ENCODE measurements at regions not wholly inside any gene's neighbourhood (a gene's known extent, or its start where the extent isn't known, plus 50 kb on each side); places are given as distances from the start of the nearest gene placed in this dataset.
"Not testable (repeated sequence)": the region's sequence is repeated elsewhere in the genome, so short reads cannot be mapped to it uniquely, and the experiment has no call there.

DNA sequence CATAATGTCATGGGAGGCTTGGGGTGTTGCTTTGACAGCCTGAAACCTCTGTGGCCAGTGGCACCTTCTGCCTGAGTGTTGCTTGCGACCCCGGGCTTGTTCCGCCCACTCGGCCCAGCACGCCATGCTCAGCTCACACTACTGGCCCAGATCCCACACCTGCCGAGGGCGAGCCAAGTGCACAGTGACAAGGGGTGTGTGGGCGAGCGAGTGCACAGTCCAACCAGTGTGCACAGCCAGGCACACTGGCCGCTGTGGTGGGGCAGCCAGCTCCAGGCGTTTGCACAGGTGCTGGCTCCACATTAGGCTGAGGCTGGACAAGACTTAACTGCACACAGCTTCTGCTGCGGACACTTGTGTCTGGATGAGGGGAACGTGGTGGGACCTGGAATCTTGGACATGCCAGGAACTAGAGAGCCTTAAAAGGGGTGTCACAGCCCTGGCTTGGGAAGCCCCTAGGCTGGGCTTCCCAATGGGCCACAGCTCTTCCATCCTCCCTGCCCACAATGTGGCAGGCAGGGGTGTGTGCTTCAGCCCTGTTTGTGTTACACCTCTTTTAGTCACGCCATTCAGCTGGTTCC lies 609.2 kb upstream of the FOXG1 start:
- no peak for DNase-seq

- DNase-seq: no peak
These were observed 608.4 kb upstream of the FOXG1 start for GRCh38 chr14:28157887-28158791.

DNA sequence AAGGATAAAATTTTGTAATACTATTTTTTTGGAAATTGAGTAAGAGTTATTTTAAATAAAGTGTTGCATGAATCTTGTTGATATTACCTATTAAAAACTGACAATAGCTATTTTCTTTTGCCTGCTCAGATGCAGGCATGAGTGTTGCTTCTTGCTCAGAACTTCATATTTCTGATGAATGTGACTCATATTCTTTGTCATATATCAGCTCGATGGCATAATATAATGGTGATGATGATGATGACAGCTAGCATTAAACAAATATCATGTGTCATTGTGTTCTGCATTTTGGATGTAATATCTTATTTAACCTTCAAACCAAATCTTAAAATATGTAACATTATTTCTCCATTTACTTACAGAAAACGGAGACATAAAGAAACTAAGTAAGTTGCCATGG lies 605.5 kb upstream of the FOXG1 start:
- DNase-seq: no peak

DNA sequence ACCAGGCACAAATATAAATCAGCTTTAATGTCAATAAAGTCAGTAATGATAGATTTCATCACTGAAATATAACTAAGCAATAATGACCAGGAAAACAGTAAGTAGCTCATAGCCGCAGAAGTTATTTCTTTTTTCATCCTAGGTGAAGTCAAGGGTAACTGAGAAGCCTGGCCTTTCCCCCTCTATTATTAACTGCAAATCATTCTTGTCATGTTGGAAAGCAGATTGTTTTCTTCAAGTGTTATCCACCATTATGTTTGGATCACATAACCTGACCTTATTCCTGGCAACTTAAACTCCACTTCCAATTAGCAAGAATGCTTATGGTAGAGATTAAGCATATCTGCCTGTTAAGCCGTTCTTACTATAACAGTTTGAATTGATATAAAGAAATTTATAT lies 603.4 kb upstream of the FOXG1 start:
- no peak for DNase-seq

DNA sequence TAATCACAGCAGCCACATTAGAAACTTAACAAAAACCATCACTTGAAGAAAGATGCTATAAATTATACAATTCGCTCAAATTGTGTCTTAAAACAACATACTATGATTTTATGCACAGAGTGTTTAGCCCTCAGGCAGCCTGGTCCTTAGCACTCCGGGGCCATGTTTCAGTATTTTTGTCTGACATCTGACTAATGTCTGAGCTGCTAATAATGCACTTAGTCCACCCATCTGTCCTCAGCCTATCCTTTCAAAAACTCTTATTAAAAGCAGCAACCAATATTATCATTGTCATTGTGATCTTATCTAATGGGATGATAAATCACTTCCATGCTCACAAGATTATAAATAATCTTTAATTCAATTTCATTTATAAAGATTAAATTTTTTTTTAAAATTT lies 602.7 kb upstream of the FOXG1 start:
- DNase-seq: no peak

- DNase-seq: not testable (repeated sequence)
These were observed 578.4 kb upstream of the FOXG1 start for GRCh38 chr14:28187902-28188830.

- no peak for DNase-seq
These were observed 569.7 kb upstream of the FOXG1 start for GRCh38 chr14:28196878-28197277.

DNA sequence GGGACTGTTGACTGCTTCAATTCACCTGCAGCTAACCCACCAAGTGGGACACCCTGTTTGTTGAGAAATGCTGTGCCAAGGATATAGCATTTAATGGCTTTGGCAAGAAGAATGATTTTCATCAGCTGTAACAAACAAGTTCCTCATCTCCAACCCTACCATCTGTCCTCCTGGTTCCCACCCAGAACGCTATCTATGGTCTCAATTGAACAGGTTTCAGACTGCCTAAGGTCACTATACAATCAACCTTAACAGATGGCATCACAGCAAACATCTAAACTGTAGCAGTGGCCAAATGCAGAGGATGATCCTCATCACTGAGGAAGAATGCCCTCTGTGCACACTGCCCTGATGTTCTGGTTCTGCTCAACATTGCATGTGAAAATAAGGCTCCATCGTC lies 546.2 kb upstream of the FOXG1 start:
- no peak for DNase-seq

DNA sequence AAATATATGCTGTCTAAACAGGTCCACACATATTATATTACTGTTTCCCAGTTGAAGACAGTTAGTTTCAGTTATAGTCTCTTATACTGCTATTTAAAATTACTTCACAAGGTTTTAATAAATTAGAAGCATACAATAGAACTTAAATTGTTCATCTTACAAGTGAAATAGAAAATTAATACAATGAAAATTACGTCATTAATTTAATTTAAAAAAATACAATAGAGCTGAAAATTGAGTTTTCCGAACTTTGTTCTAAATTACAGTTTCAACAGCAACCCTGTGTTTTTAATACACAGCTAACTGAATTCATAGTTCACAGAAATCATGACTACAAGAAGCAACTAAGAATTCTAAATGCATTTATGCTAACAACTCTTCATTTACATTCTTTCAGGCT lies 525.7 kb upstream of the FOXG1 start:
- DNase-seq: no peak

DNA sequence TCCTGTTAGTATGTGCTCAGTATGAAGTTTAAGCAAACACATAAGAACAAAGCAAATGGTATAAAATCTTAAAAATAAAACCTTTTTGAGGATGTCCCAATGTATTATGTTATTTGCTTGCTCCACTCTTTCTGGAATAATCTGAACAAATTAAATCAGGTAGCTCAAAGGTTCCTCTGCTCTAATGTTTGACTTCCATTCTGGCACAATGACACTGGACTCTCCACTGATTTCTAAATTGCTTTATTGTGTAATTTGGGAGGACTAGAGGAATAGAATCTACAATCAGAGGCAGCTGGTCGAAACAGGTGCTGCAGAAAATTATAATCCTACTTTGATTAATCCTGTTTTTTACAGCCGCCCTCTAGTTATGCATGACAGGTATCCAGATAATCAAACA lies 523.7 kb upstream of the FOXG1 start:
- peak; percentile 66 for DNase-seq

- no peak for DNase-seq
These were observed 523.0 kb upstream of the FOXG1 start for GRCh38 chr14:28243600-28243999.

GRCh38 chr14:28245216-28245615 lies 521.4 kb upstream of the FOXG1 start:
- DNase-seq: no peak

GRCh38 chr14:28247491-28247890 lies 519.1 kb upstream of the FOXG1 start:
- no peak for DNase-seq

GRCh38 chr14:28252124-28252523 lies 514.5 kb upstream of the FOXG1 start:
- DNase-seq: not testable (repeated sequence)

DNA sequence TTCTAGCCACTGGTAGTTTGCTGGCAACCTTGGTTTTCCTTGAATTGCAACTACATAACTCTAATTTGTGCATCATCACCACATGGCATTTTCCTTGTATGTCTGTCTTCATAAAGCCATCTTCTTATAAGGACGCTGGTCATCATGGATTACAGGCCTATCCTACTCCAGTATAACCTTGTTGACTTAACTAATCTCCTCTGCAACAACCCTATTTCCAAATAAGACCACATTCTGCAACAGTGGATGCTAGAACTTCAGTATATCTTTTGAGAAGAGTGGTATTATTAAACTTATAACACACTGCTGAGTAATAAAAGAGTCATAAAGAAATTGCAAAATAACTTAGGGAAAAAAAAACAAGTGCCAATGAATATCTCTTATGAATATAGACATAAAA lies 511.8 kb upstream of the FOXG1 start:
- no peak for DNase-seq

DNA sequence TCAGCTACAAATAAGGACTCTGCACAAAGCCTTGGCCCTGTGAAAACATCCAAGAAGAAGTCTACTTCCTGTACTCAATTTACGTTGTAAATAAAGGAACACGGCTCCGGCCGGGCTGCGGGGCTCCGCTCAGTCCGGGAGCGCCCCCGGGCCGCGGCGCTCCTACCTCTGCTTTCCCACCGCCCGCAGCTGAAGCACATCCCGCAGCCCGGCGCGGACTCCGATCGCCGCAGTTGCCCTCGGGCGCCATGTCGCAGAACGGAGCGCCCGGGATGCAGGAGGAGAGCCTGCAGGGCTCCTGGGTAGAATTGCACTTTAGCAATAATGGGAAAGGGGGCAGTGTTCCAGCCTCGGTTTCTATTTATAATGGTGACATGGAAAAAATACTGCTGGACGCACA lies 502.3 kb upstream of the FOXG1 start:
- peak; percentile 33 for DNase-seq

- DNase-seq: no peak
These were observed 494.3 kb upstream of the FOXG1 start for GRCh38 chr14:28272270-28272669.

DNA sequence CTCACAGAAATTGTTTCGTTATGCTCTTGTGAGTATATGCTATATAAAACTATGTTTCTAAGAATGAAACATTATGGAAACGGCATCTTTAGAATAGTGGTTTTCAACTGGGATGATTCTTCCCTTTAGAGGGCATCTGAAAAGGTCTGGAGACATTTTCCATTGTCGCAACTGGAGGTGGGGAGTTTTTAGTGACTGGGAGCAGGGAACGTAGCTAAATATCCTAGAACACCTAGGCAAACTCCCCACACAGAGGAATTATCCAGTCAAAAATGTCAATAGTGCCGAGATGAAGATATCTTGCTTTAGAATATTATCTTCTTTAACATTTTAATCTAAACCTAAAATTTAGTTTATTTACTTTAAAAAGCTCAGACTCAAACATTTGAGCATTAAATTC lies 486.1 kb upstream of the FOXG1 start:
- DNase-seq: no peak

- DNase-seq: no peak
These were observed 485.5 kb upstream of the FOXG1 start for GRCh38 chr14:28280997-28281598.

- DNase-seq: no peak
These were observed 481.9 kb upstream of the FOXG1 start for GRCh38 chr14:28284546-28285300.

- DNase-seq: no peak
These were observed 471.6 kb upstream of the FOXG1 start for GRCh38 chr14:28294834-28295440.

GRCh38 chr14:28297559-28297958 lies 469.0 kb upstream of the FOXG1 start:
- no peak for DNase-seq

Measured in NCI-H345 (cell line).